ENCODE measurements at regions not wholly inside any gene's neighbourhood (a gene's known extent, or its start where the extent isn't known, plus 50 kb on each side); places are given as distances from the start of the nearest gene placed in this dataset.

GRCh38 chr22:47676685-47677084 lies 914.2 kb downstream of the TBC1D22A start:
- Histone ChIP-seq H3K4me1 (ENCODE audit: control insufficient read depth in 1 of 2, insufficient read depth in 2 of 2, low read length in 2 of 2) (no peaks in the 10 kb centered on the region), H3K9me3 (ENCODE audit: control insufficient read depth in 1 of 2, insufficient read depth in 1 of 2, low read depth in 1 of 2, low read length in 2 of 2) (no peaks in the 10 kb centered on the region), H3K36me3 (ENCODE audit: control insufficient read depth in 1 of 2, insufficient read depth in 2 of 2, low read length in 2 of 2) (no peaks in the 10 kb centered on the region), H3K4me2 (ENCODE audit: low read length) (no peak overlapping the region), H3K27ac (ENCODE audit: low read depth, low read length) (no peak overlapping the region), H2AFZ (ENCODE audit: low read depth, low read length, poor library complexity, severe bottlenecking) (no peak overlapping the region), H3K9ac (ENCODE audit: low read length) (no peak overlapping the region), H4K20me1 (ENCODE audit: insufficient read depth) (no peaks in the 10 kb centered on the region), H3K79me2 (ENCODE audit: insufficient read depth, low read length) (no peaks in the 10 kb centered on the region), H3K27me3 (ENCODE audit: insufficient read depth, low read length) (no peaks in the 10 kb centered on the region), H3K9me2 (ENCODE audit: insufficient read depth) (no peaks in the 10 kb centered on the region), H3K4me3 (replicated peaks in 1 of 2; ENCODE audit: low read depth in 1 of 2, low read length in 2 of 2) (no peak overlapping the region)
- RAD21 ChIA-PET (ENCODE audit: low non-redundant PET in 1 of 2, low total read pairs in 2 of 2, uncharacterized antibody in 2 of 2, unreplicated experiment in 2 of 2) = no interaction called here
- CTCF ChIA-PET = no interaction called here
- DNase-seq (ENCODE audit: low read depth, low spot score) = no peak
- intact Hi-C loops (cut with micrococcal nuclease) = no loop called here
- POLR2A ChIA-PET = no interaction called here
- TF ChIP-seq ZFX (IDR thresholded peaks at IDR 0.05) (no peak), SP1 (IDR thresholded peaks at IDR 0.05; ENCODE audit: low read depth) (no peak), ATF3 (IDR thresholded peaks at IDR 0.05) (no peak), CBX3 (IDR thresholded peaks at IDR 0.05; ENCODE audit: low read depth) (no peak), ELF1 (IDR thresholded peaks at IDR 0.05; ENCODE audit: borderline replicate concordance, low read depth) (no peak), CEBPB (IDR thresholded peaks at IDR 0.05; ENCODE audit: low read depth) (no peak), RAD21 (IDR thresholded peaks at IDR 0.05; ENCODE audit: low read depth) (no peak), EGR1 (IDR thresholded peaks at IDR 0.05; ENCODE audit: low read depth) (no peak), SRF (IDR thresholded peaks at IDR 0.05; ENCODE audit: low read depth) (no peak), ZNF274 (IDR thresholded peaks at IDR 0.05; ENCODE audit: low read depth, low read length) (no peak), REST (IDR thresholded peaks at IDR 0.05; ENCODE audit: low read depth) (no peak), FOSL1 (IDR thresholded peaks at IDR 0.05; ENCODE audit: low read depth) (no peak), POLR2A (IDR thresholded peaks at IDR 0.05; ENCODE audit: borderline replicate concordance, extremely low read depth, insufficient read depth, insufficient read length) (no peak), EZH2phosphoT487 (IDR thresholded peaks at IDR 0.05; ENCODE audit: borderline replicate concordance) (no peak)
- ATAC-seq = no peak
- BruUV-seq (replicated peaks) = no TSS peak
